ENCODE measurements at regions not wholly inside any gene's neighbourhood (a gene's known extent, or its start where the extent isn't known, plus 50 kb on each side); places are given as distances from the start of the nearest gene placed in this dataset.
"Not testable (repeated sequence)": the region's sequence is repeated elsewhere in the genome, so short reads cannot be mapped to it uniquely, and the experiment has no call there.

DNA sequence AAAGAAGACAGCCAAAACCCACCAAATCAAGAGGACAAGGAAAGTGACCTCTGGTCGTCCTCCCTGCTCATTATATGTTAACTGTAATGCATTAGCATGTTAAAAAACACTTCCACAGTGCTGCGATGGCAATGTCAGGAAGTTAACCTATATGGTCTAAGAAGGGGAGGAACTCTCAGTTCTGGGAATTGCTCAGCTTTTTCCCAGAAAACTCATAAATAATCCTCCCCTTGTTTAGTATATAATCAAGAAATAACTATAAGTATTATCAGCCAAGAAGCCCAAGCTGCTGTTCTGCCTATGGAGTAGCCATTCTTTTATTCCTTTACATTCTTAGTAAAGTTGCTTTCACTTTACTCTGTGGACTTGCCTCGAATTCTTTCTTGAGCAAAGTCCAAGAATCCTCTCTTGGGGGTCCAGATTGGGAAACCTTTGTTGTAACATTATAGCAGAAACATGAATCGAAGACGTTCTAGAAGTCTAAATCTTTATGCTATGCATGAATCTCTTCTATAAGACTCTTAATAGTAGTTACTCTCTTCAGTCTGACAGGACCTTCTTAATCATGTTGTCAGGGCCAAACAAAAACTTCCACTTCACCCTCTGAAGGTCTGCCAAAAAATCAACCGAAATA lies 110.0 kb upstream of the VANGL1 start:
- DNase-seq: no peak

DNA sequence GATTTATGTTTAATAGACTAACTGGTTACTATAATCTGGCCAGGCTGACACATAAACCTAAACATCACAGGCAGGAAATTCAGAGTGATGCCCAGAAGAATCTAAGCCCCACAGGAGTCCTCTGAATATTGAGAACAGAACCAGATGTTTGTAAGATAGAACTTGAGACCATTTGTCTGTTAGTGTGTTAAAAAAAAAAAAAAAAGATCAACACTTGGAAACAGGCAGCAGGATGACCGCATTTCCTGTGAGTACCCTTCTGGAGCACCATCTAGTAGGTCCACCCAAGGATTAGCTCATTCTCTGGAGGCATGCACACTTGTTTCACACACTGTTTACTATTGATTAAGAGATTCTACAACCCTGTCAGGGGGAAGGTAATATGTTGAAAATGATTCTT lies 111.4 kb upstream of the VANGL1 start:
- no peak for DNase-seq

DNA sequence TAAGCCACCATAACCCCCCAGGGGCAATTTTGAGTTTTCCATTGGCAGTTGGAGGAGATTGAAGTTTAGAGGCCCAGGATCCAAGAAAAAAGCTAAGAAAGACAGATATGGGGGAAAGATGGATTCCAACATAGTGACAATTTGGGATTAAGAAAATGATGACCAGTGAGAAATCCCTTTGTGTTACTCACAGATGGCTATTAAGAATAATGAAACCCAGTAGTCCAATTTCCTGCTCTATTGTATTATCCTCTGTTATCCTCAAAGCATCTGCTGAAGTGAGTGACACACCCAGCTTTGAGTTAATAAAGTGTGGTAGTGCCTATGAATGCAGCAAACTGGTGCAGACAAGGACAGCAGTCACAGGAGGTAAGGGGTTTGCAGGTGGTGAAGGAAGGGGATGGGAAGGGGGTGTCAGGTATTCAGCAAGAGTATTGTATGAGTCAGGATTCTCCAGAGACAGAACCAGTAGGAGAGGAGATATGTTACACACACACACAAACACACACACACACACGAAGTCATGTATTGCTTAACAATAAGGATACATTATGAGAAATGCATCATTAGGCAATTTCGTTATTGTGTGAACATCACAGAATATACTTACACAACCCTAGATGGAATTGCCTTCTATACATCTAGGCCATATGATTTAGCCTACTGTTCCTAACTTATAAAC lies 112.4 kb upstream of the VANGL1 start:
- DNase-seq: no peak

DNA sequence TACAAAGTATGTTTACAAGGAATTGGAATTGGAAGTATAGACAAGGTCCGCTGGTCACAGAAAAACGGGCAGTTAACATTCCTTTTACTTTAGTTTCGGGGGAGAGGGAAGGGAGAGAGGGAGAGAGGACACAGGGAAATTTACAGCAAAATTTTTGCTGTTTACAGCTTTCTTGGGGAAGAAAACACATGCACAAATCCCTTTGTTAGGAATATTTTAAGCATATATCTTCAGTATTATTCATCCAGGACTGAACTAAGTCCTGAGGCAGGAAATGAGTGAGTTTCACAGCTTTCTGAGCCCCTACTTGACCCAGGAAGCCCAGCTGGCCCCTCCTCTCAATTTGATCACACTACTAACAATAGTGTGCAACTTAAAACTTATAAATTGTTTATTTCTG lies 113.4 kb upstream of the VANGL1 start:
- not testable (repeated sequence) for DNase-seq

DNA sequence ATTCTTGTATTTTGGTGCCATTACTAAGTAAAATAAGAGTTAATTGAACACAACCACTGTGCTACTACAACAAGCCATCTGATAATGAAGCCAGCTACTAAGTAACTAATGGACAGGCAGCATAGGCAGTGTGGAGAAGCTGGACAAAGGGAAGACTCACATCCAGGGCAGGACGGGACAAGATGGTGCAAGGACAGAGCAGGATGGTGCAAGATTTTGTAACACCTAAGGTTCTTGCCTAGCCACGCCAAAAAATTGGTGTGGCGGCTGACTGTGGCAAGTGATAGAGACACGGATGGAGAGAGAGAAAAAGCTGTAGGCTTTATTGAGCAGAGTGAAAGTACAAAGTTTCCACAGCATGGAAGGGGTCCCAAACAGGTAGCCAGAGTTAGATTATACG lies 114.0 kb upstream of the VANGL1 start:
- DNase-seq: no peak

DNA sequence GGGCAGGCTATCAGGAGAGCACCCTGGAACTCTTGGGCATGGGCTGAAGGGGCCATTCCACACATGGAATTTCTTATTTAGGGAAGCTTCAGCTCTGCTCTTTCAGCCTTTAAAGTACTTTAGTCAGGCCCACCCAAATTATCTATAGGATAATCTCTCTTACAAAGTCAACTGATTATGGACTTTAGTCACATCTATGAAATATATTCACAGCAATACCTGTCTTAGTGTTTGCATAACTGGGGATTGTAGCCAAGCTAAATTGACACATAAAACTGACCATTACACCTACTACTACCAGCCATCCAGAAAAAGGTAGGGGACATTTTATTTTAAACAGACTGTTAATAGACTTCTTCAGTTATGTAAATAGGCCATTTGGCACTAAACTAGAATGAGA lies 114.9 kb upstream of the VANGL1 start:
- DNase-seq: no peak

DNA sequence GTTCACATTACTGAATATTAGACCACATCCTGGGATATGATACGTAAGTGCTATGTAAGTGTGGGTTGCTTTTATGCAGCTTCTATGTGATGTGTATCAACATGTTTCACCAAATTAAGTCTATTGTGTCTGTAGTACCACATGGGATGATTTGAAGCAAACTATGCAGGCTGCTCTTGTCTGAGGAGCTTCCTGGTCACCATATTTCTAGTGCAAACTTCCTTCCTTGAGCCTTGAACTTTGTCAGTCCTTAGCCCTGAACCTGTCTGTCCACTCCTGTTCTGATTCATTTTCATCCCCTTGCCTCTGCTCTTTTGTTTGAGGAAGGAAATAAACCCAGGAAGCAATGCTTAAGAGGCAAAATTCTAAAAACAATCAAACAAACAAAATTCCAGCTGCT lies 117.5 kb upstream of the VANGL1 start:
- no peak for DNase-seq

DNA sequence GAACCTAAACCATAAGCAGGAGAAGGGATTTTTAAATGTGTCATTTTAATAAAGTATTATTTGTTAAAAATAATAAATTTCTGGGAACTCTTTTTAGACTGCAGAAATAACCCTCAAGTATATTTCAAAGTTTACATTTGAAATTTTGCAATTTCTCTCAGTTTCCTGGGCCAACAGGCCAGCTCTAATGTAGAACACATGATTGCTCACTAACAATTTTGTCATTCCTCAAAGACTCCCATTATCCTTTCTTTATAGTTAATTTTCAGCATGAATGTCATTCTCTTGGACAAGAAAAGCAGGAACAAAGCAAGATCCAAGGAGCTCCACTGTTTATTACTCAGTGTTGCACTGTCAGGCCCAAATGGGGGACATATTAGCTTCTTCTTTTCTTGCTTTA lies 119.4 kb upstream of the VANGL1 start:
- no peak for DNase-seq

DNA sequence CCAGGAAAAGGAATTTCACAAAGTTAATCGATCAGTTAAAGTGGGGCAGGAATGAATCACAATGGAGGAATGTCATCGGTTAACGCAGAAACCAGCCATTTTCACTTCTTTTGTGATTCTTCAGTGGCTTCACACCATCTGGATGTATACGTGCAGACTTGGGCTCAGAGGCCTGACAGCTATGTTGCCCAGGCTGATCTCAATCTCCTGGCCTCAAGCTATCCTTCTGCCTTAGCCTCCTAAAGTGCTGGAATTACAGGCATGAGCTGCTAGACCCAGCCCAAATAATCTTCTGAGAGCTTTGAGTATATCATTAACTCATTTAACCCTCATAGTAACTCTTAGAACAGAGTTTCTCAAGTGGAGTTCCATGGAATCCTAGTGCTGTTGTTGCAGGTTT lies 126.5 kb upstream of the VANGL1 start:
- DNase-seq: no peak

DNA sequence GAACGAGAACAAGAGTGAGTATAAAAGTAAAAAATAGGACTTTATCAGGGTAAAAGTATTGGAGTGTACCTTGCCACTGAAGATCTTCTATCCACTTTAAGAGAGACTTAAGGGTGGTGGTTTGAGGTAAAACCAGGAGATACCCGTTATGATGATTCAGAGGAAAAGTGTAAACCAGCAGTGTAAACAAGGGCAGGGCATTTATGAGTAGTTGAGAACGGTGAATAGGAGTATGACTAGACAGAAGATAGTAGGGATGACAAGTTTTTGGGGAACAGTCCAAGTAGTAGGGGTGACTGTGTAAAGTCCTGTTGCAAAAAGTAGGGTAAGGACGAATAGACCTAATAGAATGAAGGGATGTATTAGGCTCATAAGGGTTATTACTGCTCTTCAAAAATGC lies 131.5 kb upstream of the VANGL1 start:
- DNase-seq: not testable (repeated sequence)

DNA sequence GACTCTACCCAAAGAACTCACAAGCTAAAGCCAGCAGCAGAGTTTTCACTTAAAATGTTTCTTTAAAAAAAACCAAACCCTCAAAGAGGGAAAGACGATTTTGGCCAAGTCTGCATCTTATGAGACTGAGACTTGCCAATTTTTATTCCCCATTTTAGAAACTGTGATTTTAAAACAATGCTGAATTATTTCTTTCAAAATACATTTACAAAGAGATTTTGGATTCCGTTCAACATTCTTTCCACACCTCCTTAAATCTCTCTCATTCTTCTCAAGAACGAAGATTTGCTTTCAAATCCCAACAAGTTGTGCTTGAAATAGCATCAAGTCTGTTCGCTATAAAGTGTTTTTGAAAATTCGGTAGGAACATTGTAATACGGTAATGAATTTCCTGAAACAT lies 133.9 kb upstream of the VANGL1 start:
- DNase-seq: no peak

DNA sequence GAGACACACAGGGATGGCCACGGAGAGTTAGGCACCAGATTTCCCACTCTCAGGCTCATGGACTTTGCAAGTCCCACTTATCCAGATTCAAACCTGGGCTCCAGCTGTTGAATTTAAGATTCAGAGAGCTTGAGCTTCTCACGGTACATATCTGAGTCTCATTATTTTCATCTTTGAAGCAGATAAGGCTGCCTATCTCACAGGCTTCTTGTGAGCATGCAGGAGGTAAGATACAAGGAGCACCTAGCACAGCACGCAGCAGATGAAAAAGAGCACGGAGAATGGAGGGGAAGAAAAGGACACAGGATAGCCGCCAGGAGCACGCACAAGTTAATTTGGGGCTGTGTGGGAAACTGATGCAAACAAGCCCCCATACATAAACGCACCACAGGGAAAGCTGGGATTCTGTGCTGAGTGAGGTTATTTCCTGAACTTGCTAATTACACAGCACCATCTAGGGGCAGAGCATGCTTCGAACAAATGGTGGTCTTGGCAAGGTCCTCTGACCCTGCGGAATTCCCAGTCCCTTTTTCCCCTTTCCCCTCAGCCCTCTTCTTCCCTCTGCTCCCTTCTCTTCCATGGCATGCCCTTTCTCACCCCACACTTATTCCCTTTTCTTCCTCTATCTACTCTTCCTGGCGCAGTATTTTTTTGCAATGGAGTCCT lies 134.7 kb upstream of the VANGL1 start:
- no peak for DNase-seq

DNA sequence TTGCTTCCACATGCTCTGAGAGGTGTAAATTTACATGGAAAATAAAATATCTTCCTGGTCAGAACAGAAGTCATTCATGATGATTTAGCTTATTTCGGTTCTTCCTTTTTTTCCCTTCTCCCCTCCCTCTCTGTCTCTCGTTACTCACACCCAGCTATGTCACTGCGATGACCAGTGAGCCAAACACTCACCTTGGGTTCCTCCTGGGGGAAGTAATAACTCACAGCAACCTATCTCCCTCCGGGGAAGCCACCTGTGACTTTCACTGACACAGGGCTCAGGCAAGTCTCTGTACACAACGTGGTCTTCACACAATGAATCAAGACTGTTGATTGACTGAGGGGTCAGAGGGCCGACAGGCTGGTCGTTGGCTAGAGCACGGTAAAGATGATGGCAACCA lies 135.3 kb upstream of the VANGL1 start:
- DNase-seq: no peak

DNA sequence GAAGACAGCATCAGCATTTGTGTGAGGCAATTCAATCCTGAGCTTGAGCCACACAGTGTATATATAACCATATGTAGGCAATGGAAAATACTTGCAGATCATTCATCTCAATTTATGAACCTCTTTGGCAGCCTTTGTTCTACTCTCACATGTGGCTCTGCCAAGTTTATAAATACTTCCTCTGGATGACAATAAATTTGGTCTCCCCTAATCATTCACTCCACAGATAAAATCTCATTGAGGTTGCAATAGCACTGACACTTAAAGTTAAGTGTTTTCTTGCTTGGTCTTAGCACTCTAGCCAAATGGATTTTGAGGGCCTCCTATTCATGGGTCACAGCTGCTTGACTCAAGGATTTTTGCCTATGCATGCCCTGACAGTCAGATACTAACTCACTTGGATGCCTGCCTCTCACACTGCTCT lies 136.6 kb upstream of the VANGL1 start:
- no peak for DNase-seq

DNA sequence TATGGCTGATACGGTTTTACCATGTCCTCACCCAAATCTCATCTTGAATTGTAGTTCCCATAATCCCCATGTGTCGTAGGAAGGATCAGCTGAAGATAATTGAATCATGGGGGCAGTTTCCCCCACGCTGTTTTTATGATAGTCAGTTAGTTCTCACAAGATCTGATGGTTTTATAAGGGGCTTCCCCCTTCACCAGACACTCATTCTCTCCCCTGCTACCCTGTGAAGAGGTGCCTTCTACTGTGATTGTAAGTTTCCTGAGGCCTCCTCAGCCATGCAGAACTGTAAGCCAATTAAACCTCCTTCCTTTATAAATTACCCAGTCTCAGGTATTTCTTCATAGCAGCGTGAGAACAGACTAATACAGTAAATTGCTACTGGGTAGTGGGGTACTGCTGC lies 139.6 kb upstream of the VANGL1 start:
- DNase-seq: not testable (repeated sequence)

DNA sequence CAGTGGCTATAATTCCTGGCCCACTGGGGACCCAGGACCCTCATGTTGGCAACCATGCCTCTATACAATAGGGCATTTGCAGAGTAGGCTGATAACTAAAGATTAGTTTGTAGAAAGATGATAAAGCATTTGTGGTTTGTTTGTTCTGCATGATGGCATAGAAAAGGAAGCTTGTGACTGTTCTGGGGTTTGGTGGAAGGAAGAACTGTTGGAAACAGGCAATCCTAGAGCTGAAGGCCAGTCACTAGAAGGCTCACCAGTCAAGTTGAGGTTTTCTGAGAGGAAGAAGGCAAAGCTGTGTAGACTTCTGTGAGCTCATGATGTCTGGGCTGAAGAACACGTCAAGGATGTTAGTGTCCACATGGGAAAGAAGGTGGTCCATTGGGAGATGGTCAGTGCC lies 140.3 kb upstream of the VANGL1 start:
- DNase-seq: no peak

DNA sequence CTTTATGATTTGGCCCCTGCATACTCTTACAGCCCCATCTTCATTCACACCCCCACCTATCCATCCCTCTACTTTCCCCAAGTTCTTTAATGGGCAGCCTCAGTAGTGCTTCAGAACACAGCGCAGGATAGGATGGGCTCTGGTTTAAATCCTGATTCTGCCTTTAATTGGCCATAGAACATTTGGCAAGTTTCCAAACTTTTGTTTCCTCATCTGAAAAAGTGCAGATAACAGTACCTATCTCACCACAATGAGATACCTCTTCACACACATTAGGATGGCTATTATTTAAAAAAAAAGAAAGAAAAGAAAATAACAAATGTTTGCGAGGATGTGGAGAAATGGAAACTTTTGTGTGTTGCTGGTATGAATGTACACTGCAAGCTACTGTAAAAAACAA lies 142.5 kb upstream of the VANGL1 start:
- no peak for DNase-seq

DNA sequence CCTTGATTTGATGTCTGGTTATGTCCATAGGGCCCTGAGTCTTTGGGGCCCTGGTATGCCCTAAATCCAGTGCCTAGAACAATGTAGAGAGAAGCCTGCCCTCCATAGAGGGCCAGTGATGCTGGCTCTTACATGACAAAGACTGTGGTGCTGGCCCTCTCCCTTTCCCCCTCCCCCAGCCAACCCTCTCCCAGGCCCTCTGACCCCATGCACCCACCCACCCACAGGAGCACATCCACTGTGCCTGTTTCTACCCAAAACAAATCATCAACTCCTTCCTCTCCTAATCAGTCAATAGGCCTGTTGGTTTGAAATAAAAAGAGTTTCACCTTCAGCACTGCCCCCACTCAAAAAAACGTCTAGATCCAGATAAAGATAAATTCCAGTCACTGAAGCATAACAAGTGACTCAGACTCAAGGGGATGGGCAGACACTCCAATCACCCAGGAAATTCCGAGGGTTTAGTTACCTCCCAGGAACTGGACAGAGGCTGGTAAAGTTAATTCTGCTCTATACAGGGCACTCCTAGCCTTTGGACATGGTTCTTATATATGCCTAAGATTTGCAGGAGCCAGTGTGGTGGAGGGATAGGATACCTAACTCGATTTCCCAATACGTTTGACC lies 144.8 kb upstream of the VANGL1 start:
- DNase-seq: no peak

DNA sequence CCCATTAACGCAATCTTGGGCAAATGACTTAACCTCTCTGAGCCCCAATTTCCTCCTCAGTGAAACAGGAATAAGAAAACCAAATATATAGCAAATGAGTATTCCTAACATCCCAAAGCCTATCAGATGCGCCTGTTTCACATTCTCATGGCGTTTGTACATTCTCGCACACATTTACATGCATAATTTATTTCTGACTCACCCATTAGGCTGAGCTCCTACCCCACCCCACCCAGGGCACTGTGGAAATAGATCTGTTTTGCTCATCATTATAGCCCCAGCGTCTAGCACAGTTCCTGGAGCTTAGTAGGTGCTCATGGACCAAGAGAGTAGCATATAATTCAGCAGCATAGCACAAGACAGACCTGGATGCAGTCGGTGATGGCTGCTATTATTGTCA lies 146.1 kb upstream of the VANGL1 start:
- DNase-seq: no peak

DNA sequence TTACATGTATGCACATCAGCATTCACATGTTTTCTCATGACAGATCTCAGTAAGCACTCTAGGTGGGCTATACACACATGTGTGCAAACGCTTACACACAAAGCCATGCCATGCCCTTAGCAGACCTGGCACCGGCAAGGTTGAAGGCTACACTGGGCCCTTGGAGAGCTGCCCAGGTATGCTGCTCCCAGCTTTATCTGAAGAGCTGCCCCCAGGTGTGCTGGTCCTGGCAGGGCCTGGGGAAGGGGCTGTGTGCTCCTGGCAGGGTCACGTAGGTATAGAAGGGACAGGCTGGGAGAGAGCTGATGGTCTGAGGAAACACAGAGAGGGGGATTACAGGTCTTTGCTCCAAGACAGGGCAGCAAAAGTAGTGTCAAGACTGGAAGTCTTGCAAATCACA lies 146.7 kb upstream of the VANGL1 start:
- DNase-seq: no peak

DNA sequence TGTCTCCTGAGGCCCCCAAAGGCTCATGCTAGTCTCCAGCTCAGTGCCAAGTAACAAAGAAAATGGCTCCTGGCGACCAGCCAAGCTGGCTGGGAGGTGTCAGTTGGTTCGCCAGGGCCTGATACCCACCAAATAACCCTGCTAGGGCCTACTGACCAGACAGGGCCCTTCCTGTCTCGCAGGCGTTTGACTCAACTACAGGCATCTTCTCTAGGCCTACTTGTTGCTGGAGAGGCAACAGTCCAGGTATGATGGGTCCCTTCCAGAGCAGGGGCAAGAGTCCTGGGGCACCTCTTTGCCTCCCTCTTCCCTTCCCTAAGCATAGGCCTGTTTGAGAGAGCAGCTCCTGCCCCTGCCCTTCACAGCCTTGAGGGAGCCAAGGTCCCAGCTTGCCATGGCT lies 147.9 kb upstream of the VANGL1 start:
- no peak for DNase-seq

DNA sequence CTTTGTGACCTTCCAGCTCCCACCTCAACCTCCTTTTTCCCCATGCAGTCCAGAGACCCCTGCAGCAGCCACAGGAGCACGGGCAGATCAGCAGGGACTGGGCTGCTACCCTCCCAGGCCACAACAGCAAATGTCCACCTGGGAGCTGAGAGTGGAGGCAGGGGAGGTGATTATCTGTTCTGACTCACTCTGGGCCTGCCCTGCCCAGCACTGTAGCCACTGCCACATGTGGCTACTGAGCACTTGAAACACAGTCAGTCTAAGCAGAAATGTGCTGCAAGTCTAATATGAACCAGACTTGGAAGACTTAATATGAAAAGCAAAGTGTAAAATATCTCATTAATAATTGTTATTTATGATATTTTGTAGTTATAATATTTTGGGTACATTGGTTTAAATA lies 148.9 kb upstream of the VANGL1 start:
- no peak for DNase-seq

DNA sequence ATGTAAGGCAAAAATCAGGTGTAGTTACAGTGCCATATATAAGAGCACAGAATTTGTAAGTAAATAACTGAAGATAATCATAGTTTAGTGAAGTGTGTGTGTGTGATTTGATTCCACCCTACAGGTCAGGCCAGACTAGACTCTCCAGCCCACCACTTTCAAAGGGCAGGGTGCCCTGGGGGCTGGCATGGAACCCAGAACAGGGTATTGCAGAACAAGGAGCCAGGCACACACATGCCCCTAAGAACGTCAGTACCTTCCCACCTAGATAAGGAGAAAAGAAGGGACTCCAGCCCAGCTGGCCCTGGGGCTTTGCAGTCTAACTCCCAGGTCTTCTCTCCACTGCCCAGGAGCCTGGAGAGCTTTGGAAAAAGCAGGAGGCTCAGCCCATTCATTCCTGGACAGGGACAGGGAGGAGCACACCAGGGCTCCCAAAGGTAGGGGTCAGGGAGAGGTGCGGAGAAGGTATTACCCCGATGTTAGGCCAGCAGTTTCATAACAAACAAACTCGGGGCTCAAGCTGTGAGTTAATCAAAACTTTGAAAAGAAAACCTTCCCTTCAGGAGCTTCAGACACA lies 149.7 kb upstream of the VANGL1 start:
- DNase-seq: no peak

Measured in stimulated activated CD4-positive, alpha-beta T cell treated with anti-CD3 and anti-CD28 coated beads, Interleukin-4, amount 100 ng/mL, for 1 hour (primary cell).